GM21528 (cell line): ENCODE measurements at regions not wholly inside any gene's neighbourhood (a gene's known extent, or its start where the extent isn't known, plus 50 kb on each side); places are given as distances from the start of the nearest gene placed in this dataset.
"Not testable (repeated sequence)": the region's sequence is repeated elsewhere in the genome, so short reads cannot be mapped to it uniquely, and the experiment has no call there.

Experiments used
- ATAC-seq: cut with Tn5 transposase; IDR thresholded peaks from one replicate; pipeline ENCODE4 v1.9.1; 2021; ENCODE audit warnings: mild to moderate bottlenecking, moderate library complexity; ENCODE audit not compliant: unreplicated experiment, low FRiP score

DNA sequence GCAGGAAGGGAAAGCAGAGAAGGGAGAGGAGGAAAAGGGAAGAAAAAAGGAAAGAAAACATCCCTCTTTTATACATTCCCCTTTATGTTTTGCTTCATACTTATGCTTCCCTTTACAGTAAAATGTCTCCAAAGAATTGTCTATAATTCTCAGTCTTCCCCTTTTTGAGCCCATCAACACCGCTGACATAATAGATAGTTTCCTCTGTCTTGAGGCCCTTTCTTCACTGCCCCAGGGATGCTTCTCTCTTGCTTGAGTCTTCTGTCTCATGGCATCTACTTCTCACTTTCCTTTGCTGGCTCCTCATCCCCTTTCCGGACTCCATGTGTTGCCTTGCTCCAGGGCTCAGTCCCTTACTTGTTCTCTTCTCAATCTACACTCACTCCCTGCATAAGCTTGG lies 99.7 kb upstream of the DAZL start:
- ATAC-seq, result no peak

DNA sequence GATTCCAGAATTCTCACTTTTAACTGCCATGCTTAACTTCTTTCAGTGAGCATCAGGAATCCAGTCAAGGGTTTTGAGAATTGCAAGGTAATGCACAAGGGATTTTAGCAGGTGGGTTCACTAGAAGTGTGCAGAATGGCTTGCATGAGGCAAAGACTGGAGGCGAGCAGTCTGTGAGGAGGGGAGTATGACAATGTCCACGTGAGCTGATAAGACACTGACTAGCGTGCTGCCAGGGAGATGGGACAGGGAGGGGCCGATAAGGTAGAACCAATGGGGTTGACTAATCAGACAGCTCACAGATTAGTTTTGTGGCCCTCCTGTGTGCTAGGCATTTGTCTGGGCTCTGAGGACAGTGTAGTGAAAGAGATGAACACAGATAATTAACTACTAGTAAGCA lies 102.0 kb upstream of the DAZL start:
- ATAC-seq, result no peak

DNA sequence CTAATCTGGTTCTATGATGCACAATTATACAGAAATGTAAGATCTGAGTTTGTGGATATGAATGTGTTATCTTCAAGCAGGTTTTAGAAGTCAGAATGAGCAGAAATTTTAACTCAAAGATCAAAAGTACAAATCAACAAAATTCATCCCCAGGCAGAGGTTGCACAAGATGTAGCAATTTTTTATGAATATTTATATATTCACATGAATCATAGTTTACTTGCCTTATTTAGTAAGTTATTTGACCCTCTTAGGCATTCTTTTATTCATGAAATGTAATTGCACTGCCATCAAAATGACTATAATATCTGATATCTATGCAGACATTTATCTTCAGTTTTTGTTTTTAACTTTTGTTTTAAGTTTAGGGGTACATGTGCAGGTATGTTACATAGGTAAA lies 103.1 kb upstream of the DAZL start:
- ATAC-seq, result no peak

DNA sequence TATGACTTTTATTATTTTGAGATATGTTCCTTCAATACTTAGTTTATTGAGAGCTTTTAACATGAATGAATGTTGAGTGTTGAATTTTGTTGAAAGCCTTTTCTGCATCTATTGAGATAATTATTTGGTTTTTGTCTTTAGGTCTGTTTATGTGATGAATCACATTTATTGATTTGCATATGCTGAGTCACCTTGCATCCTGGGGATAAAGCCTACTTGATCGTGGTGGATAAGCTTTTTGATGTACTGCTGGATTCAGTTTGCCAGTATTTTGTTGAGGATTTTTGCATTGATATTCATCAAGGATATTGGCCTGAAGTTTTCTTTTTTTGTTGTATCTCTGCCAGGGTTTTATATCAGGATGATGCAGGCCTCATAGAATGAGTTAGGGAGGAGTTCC lies 106.5 kb upstream of the DAZL start:
- ATAC-seq, result not testable (repeated sequence)

DNA sequence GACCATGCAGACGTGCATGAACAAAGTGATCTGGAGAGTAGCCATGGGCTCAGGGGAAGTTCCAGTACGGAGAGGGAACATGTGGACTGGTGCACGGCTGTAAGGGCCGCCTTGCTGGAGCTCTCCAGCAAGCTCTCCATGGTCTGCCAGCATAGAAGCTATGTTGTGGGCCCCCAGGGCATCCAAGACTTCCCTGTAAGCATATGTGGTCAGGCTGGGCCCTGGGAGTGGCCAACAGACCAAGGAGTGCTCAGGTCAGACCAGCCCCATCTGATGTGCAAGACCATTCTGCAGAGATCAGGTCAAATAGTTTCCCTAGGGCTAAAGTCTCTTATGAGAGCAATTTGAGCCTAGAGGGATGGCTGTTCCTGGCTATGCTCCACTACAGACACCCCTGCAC lies 110.1 kb upstream of the DAZL start:
- no peak for ATAC-seq

DNA sequence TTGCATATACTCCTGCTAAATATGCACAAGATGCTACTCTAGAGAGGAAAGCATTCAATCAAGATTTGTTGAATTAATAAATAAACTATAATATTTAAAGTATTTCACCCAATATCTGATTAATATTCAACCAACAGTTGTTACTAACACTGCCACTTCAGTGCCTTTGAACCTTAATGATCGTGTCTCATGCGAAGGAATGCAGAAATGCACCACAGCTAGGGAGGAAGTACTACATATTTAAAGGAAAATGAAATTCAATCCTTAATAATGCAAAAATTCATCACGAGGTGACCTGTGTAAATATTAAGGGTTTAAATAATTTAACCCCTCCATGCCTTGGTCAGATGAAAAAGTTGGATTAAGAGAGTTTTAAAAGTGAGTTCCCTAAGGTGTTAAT lies 114.2 kb upstream of the DAZL start:
- no peak for ATAC-seq

DNA sequence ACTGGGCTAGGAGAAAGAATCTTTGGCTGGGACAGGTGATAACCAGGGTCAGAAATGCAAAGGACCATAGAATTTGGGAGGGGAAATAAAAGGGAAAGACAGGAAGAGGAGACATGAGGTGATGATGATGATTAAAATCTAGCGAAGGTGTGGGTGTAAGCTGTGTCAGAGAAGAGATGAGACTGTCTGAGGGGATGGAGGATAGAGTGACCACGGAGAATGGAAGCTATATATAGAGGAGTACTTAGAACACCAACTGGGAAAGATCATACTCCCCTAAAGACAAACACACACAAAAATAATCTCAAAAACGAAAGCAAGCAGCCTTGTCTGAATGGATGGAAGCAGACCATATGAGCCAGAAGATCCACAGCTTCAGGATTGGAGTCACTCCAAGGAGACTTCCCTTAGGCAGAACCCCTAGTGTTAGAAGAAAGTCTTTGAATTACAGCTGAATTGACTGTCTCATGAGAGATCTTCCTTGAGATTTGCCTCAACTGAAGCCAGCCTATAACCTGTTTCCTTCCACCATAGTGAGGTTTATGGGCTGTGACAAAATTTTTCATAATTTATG lies 115.2 kb upstream of the DAZL start:
- ATAC-seq, result no peak

DNA sequence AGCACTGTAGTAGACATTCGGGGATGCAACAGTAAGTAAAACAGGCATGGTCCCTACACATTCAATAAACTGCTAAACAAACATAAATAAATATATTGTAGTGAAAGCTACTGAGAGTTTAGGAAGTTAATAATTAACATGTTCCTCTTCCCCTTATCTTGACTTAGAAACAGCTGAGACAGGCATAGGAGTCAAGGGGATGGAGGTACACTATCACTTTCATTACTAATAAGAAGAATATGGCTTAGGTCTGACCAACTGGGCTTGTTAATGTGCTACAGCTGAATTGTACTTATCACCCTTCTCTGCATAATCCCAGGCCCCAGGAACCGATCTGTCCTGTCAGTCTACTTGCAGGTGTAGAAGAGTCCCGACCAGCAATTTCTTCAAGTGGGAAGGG lies 116.3 kb upstream of the DAZL start:
- no peak for ATAC-seq

DNA sequence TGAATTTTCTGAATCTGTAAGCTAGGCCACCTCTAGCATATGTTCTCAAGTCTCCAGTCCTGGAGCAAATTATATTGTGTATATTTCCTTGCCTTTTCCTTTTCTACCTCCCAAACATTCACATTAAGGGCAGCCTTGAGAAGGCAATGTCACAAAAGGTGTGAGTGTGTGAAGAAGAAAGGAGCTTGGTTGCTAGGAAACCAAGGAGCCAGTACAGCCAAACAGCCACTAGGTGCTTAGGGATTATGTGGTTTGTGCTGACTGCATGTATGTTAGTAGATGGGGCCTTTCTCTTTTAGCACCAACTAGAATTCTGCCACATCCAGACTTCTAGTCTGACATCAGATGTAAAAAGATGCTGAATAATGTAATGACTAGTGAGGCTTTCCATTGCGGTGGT lies 118.8 kb upstream of the DAZL start:
- ATAC-seq, result no peak

DNA sequence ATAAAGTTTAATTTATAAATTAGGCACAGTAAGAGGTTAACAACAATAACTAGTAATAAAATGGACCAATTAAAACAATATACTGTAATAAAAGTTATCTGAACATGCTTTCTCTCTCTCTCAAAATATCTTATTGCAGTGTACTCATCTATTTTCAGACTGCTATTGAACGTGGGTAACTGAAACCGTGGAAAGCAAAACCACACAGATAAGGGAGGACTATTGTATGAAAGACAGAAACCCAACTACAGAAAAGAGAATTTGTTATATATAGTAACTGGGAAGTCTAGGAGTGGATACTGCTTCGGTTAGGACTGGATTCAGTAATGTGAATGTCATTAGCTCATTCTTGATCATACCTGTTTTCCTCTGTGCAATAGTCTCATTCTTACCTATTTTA lies 119.3 kb upstream of the DAZL start:
- no peak for ATAC-seq

DNA sequence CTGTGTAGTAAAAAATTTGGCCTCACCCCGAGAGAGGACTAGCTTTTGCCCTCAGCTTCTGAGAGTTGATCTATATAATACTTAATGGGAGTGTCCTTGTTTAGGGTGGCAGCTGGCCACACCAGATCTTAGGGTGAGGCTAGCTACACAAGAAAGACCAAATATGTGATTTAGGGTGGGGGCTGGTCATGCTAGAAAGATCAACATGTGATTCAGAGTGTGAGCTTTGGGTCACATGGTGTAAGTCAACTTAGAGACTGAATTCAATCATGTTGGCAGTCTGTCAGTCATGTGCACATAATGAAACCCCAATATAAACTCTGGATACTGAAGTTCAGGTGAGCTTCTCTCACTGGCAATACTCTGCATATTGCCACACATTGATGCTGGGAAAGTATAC lies 120.7 kb upstream of the DAZL start:
- ATAC-seq, result no peak

DNA sequence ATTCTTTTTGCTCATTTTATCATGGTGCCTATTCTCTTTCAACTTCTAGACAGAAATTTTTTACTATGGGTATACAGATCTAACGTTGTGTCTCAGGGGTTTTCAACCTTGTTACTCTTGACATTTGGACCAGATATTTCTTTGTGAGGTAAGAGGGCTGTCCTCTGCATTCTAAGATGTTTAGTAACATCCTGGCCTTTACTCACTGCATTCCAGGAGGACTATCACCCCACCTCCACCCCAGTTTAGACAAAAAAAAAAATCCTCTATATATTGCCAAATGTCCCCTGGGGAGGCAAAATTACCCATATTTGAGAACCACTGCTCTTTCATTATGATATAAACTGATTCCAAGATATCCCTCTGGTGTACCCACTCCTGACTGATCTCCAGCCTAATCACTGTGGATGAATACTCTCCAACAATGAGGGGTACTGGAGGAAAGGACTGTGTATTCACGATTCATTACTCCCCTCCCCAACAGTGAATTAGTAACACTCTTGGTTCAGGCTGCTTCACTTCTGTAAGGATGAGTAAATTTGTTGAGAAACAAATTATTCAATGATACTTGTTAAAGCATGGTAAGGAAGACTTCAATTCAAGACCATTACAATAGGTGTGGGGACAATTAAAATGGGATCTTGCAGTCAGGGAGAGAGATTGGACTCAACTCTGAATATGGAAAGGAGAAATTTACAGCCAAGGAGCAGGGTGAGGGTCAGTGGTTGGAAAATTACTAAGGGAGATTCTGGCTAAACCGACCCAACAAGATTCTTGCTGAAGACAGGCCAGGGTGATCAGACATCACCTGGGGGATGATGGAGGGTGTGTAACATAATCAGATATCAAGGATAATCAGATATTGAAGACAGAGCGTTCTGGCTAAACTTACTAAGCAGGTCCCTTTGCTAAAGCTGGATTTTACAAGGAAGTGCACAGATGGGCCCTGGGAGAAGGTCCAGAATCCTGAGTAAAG lies 123.8 kb upstream of the DAZL start:
- no peak for ATAC-seq

DNA sequence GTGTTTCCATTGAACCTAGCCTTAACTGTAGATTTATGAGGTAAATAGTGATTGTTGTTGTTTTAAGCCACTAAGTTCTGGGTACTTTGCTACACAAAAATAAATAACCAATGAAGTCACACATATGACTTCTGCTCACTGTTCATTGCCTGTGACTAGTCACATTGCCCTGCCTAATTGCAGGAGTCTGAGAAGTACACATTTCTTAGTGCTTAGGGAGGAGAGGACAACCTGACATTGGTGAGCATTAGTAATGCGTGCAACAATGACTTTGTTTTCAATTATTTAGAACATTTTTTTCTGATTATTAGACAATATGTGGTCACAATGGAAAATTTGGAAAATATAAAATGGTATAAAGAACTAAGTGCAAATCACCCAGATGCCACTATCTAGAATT lies 133.2 kb upstream of the DAZL start:
- ATAC-seq, result no peak

DNA sequence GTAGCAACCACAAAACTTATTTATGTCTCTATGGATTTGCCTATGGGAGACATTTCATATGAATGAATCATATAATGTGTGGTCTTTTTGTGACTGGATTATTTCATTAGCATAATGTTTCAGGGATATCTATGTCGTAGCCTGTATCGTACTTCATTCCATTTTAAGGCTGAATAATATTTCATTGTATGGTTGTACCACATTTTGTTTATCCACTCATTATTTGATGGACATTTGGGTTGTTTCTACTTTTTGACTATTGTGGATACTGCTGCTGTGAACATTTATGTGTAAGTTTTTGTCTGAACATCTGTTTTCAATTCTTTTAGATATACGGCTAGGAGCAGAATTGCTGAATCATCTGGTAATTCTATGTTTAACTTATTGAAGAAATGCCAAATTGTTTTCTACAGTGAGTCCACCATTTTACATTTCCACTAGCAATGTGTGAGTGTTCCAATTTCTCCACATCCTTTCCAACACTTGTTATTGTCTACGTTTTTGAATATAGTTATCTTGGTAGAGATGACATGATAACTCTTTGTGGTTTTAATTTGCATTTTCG lies 134.4 kb upstream of the DAZL start:
- no peak for ATAC-seq

DNA sequence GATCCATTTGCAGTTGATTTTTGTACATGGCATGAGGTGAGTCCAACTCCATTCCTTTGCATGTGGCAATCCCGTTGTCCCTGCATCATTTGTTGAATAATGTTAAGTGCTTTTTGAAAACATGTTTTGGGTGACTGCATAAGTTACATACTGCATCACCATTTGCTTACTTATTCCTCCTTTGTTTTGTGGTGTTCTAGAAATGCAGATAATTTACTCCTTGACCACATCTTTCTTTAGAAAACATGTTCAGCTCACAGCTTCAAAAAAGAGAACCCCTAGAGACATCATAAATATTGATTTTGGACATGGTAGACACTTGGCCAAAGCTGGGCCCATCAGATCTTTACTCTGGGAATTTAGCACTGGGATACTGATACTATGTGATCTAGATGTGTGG lies 135.3 kb upstream of the DAZL start:
- no peak for ATAC-seq

DNA sequence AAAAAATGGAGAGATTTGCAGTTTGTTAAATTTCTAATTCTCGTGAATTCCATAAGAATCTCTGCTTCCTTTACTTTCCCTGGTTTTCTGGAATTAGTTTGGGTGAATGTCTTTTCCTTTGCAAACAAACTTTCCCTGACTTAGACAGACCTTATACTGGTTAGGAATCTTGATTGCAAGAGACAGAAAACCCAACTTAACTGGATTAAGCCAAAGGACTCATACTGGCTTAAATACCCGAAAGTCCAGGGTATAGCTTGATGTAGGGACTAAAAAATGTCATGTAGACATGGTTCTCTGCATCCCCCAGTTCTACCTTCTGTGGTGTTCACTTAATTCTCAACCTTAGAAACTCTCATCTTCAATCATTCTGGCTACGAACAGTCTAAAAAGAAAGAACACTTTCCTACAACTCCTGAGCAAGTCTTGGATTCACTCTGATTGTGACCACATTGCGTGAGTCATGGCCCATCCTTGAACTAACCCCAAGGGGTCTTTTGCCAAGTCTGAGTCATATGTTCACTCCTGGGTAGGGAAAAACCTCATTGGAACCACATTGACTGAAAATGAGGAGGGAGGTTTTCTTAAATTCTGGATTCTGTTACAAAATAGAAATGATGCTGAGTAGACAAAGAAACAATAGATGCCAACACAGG lies 136.0 kb upstream of the DAZL start:
- no peak for ATAC-seq

DNA sequence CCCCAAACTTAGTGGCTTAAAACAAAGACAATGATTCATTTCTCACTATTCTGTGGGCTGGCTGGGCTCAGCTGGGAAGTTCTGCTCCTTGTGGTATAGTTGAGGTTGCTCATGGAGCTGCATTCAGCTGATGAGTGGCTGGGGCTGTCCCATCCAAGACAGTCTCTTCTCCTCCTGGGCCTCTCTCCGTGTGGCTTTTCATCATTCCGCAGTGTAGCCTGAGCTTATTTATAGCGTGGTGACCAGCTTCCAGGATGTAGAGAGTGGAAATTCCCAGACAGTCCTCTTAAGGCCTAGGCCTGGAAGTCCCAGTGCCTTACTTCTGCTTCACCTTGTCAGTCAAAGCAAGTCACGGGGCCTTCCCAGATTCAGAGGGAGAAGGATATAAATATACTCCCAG lies 136.7 kb upstream of the DAZL start:
- no peak for ATAC-seq

DNA sequence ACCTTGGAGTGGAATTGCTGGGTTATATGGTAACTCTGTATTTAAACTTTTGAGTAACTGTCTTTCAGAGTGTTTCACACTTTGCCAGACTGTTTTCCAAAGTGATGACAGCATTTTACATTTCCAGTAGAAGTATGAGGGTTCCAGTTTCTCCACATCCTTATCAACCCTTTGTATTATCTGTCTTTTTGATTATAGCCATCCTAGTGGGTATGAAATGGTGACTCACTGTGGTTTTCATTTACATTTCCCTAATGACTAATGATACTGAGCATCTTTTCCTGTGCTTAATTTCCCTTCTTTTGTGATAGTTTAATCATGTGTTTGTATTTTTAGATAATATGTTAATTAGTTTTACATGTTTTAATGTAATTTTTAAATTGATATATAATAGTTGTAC lies 138.1 kb upstream of the DAZL start:
- no peak for ATAC-seq

DNA sequence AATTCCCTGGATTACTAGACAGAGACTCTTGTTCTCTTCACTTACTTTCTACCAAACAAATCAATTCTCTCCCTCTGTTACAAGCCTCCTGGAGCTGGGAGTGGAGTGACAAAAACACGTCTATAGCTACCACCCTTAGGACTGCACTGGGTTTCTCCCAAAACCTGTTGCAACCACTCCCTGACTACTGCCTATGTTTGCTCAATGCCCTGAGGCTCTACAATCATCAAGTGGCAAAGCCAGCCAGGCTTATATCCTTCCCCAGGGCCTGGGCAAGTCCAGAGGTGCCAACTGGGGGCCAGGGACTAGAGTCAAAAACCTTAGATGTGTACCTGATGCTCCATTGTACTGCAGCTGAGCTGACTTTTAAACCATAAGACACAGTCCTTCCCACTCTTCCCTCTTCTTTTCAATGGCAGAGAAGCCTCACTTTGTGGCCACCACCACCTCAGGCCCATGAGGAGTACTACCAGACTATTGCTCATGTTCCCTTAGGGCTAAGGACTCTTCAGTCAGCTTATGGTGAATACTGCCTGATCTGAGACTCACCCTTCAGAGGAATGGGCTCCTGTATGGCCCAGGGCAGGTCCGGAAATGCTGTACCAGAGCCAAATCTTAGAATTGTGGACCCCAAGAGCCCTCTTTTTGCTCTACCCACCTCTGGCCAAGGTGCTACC lies 125.4 kb upstream of the PLCL2 start:
- no peak for ATAC-seq

DNA sequence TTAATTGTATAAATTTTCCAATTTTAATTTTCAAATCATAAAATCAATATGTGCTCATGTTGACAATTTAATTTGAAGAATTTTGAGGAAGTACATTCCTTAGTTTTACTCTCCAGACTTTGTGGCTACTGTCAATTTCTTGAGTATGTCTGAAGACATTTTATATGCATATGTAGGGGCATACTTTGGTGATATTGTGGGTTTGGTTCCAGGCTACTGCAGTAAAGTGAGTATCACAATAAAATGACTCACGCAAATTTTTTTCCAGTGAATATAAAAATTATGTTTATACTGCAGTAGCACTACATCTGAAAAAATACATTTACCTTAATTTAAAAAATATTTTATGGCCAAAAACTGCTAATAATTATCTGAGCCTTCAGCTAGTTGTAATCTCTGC lies 123.2 kb upstream of the PLCL2 start:
- ATAC-seq, result no peak

DNA sequence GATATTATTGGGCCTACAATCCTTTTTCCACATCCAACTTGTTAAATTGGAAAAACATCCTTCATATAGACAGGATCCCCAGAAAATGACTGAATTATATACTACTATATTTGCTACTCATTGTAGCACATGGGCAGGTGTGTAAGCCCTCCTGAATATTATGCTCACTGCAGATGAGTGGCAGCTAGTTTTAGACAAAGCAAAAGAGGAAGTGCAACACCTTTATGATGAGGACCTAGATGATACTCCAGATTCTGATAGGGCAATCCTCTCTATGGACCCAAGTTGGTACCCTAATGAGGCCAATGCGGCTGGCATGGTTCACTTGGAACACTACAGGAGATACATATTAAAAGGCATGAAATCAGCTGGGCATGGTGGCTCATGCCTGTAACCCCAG lies 119.1 kb upstream of the PLCL2 start:
- ATAC-seq, result no peak
